ENCODE measurements at regions not wholly inside any gene's neighbourhood (a gene's known extent, or its start where the extent isn't known, plus 50 kb on each side); places are given as distances from the start of the nearest gene placed in this dataset.

DNA sequence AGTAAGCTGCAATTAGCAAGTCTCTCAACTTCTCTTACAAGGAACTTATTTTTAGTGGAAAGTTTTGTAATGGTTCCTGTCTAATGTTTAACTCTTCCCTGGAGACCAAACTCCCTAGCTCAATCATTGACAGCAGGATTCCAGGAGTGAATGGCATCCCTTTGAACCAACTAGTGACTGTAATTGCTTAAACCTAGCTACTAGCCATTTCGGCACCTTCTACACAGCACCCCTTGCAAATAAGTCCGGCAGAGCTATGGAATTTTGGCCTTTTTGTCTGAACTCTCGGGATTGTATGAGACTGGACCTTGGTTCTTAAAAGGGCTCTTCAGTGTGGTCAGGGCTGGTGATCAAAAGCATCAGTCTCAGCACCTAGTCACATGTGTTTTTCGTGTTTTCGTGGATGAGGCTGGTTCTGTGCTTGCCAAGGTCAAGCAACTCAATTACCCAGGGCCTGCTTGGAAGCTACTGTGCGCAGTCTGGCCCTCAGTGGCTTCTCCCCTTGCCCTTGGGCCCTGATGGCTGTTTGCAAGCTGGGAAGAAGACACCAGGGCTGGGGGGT, 135.3 kb upstream of the NEDD9 start (continued):
- TF ChIP-seq, protein P1, sequence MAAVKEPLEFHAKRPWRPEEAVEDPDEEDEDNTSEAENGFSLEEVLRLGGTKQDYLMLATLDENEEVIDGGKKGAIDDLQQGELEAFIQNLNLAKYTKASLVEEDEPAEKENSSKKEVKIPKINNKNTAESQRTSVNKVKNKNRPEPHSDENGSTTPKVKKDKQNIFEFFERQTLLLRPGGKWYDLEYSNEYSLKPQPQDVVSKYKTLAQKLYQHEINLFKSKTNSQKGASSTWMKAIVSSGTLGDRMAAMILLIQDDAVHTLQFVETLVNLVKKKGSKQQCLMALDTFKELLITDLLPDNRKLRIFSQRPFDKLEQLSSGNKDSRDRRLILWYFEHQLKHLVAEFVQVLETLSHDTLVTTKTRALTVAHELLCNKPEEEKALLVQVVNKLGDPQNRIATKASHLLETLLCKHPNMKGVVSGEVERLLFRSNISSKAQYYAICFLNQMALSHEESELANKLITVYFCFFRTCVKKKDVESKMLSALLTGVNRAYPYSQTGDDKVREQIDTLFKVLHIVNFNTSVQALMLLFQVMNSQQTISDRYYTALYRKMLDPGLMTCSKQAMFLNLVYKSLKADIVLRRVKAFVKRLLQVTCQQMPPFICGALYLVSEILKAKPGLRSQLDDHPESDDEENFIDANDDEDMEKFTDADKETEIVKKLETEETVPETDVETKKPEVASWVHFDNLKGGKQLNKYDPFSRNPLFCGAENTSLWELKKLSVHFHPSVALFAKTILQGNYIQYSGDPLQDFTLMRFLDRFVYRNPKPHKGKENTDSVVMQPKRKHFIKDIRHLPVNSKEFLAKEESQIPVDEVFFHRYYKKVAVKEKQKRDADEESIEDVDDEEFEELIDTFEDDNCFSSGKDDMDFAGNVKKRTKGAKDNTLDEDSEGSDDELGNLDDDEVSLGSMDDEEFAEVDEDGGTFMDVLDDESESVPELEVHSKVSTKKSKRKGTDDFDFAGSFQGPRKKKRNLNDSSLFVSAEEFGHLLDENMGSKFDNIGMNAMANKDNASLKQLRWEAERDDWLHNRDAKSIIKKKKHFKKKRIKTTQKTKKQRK (IDR thresholded peaks at IDR 0.05; ENCODE audit: low read length) = no peak
- TF ChIP-seq EED (CRISPR knock-in tag; IDR thresholded peaks at IDR 0.05) (no peak), ZBTB42 (CRISPR knock-in tag; IDR thresholded peaks at IDR 0.05) (no peak), KMT2B (CRISPR knock-in tag; IDR thresholded peaks at IDR 0.05) (no peak; the same call in 1 of the 2 replicates), RFX5 (IDR thresholded peaks at IDR 0.05; ENCODE audit: low read depth, low read length) (no peak), SIX1 (CRISPR knock-in tag; IDR thresholded peaks at IDR 0.05; ENCODE audit: borderline replicate concordance) (peak; percentile 36; the same call in 1 of the 2 replicates), CENPX (CRISPR knock-in tag; IDR thresholded peaks at IDR 0.05) (no peak), CBX5 (CRISPR knock-in tag; IDR thresholded peaks at IDR 0.05; ENCODE audit: borderline replicate concordance) (peak; percentile 89; the same call in 1 of the 2 replicates), CCAR2 (optimal IDR thresholded peaks at IDR 0.05; ENCODE audit: low read depth, low read length) (no peak), ZNF44 (CRISPR knock-in tag; IDR thresholded peaks at IDR 0.05) (no peak), RARA (CRISPR knock-in tag; IDR thresholded peaks at IDR 0.05) (peak; percentile 89), HNRNPL (IDR thresholded peaks at IDR 0.05; ENCODE audit: low read depth, low read length) (0 out of 2 replicates have a peak, but pooled peaks have one; percentile 35), GABPA (IDR thresholded peaks at IDR 0.05; ENCODE audit: low read depth, low read length) (no peak), GABPA (CRISPR knock-in tag; IDR thresholded peaks at IDR 0.05; ENCODE audit: low read depth) (peak; percentile 43; the same call in 1 of the 2 replicates), HMG20A (CRISPR knock-in tag; IDR thresholded peaks at IDR 0.05; ENCODE audit: borderline replicate concordance) (peak; percentile 97), SP1 (IDR thresholded peaks at IDR 0.05) (no peak), SP1 (CRISPR knock-in tag; IDR thresholded peaks at IDR 0.05) (0 out of 2 replicates have a peak, but pooled peaks have one; percentile 12), SPEN (CRISPR knock-in tag; IDR thresholded peaks at IDR 0.05; ENCODE audit: low read depth) (no peak; the same call in 1 of the 2 replicates), ZNF883 (CRISPR knock-in tag; IDR thresholded peaks at IDR 0.05; ENCODE audit: not compliant biosample characterization) (no peak), ZNF496 (CRISPR knock-in tag; IDR thresholded peaks at IDR 0.05; ENCODE audit: insufficient replicate concordance) (no peak), SP4 (CRISPR knock-in tag; IDR thresholded peaks at IDR 0.05) (no peak)
- TF ChIP-seq, protein P2, sequence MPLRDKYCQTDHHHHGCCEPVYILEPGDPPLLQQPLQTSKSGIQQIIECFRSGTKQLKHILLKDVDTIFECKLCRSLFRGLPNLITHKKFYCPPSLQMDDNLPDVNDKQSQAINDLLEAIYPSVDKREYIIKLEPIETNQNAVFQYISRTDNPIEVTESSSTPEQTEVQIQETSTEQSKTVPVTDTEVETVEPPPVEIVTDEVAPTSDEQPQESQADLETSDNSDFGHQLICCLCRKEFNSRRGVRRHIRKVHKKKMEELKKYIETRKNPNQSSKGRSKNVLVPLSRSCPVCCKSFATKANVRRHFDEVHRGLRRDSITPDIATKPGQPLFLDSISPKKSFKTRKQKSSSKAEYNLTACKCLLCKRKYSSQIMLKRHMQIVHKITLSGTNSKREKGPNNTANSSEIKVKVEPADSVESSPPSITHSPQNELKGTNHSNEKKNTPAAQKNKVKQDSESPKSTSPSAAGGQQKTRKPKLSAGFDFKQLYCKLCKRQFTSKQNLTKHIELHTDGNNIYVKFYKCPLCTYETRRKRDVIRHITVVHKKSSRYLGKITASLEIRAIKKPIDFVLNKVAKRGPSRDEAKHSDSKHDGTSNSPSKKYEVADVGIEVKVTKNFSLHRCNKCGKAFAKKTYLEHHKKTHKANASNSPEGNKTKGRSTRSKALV (CRISPR knock-in tag; IDR thresholded peaks at IDR 0.05) = no peak
- TF ChIP-seq, protein P3, sequence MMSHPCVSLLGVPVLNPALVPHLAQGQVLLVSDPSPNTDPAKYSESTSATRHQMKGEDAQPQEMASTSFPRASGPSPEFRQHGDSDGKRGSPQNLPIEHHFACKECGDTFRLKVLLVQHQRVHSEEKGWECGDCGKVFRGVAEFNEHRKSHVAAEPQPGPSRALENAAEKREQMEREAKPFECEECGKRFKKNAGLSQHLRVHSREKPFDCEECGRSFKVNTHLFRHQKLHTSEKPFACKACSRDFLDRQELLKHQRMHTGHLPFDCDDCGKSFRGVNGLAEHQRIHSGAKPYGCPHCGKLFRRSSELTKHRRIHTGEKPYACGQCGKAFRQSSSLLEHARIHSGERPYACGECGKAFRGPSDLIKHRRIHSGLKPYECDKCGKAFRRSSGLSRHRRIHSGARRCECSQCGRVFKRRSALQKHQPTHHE (CRISPR knock-in tag; IDR thresholded peaks at IDR 0.05; ENCODE audit: borderline replicate concordance) = peak; percentile 33; the same call in 1 of the 2 replicates
- TF ChIP-seq, protein P4, sequence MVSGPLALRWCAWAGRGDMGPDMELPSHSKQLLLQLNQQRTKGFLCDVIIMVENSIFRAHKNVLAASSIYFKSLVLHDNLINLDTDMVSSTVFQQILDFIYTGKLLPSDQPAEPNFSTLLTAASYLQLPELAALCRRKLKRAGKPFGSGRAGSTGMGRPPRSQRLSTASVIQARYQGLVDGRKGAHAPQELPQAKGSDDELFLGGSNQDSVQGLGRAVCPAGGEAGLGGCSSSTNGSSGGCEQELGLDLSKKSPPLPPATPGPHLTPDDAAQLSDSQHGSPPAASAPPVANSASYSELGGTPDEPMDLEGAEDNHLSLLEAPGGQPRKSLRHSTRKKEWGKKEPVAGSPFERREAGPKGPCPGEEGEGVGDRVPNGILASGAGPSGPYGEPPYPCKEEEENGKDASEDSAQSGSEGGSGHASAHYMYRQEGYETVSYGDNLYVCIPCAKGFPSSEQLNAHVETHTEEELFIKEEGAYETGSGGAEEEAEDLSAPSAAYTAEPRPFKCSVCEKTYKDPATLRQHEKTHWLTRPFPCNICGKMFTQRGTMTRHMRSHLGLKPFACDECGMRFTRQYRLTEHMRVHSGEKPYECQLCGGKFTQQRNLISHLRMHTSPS (CRISPR knock-in tag; IDR thresholded peaks at IDR 0.05; ENCODE audit: low read depth) = peak; percentile 54; the same call in 1 of the 2 replicates

Measured in HepG2 (cell line).